Chondrocyte (in vitro differentiated cells): ENCODE measurements at regions not wholly inside any gene's neighbourhood (a gene's known extent, or its start where the extent isn't known, plus 50 kb on each side); places are given as distances from the start of the nearest gene placed in this dataset.

Source experiments
- DNase-seq: peaks from one replicate; pipeline ENCODE4 v3.0.0; 2021; ENCODE audit warnings: mixed read lengths, low spot score
- H3K27ac Mint-ChIP-seq: one replicate; pipeline ENCODE4 v1.8.0; 2021; ENCODE audit warnings: mild to moderate bottlenecking, moderate library complexity, mixed read lengths; ENCODE audit not compliant: unreplicated experiment
- H3K27me3 Mint-ChIP-seq: 2 replicates; pipeline ENCODE4 v1.8.0; 2021; ENCODE audit warnings: low read depth, mixed read lengths
- H3K36me3 Mint-ChIP-seq: 2 replicates; pipeline ENCODE4 v1.8.0; 2021; ENCODE audit warnings: low read depth, mixed read lengths
- H3K4me1 Mint-ChIP-seq: 2 replicates; pipeline ENCODE4 v1.8.0; 2021; ENCODE audit warnings: low read depth, mild to moderate bottlenecking, mixed read lengths
- H3K4me3 Mint-ChIP-seq: one replicate; pipeline ENCODE4 v1.8.0; 2021; ENCODE audit warnings: mild to moderate bottlenecking, moderate library complexity, mixed read lengths; ENCODE audit not compliant: unreplicated experiment
- H3K9me3 Mint-ChIP-seq: 2 replicates; pipeline ENCODE4 v1.8.0; 2021; ENCODE audit warnings: low read depth, mixed read lengths
- TF ChIP-seq, protein P1 (sequence below): fragments of 200-600 bp; sonication (generic); IDR thresholded peaks from 2 replicates; pipeline ENCODE4 v1.5.0; 2021; ENCODE audit warnings: antibody characterized with exemption, mild to moderate bottlenecking, moderate library complexity

DNA sequence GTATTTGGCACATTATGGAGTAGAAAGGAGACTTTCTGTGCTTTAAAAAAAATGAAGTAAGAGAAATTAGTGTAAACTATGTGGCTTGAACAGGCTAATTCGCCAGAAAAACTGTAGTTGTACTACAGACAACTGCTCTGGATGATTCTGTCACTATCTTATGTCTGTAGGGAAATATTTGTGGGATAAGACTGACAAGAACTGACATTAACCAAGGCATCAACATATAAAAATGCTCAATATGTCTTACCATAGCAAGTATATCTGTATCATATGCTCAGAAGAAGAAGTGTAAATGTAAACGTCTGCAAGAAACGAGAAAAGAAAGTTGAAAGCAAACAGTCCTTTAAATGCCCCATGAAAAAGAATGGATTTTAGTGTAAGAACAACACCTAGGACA, 1545.0 kb downstream of the CDH8 start:
- H3K36me3 Mint-ChIP-seq, result no peaks in the 10 kb centered on the region
- no peaks in the 10 kb centered on the region for H3K4me1 Mint-ChIP-seq
- no peak overlapping the region for H3K27ac Mint-ChIP-seq
- TF ChIP-seq, protein P1, sequence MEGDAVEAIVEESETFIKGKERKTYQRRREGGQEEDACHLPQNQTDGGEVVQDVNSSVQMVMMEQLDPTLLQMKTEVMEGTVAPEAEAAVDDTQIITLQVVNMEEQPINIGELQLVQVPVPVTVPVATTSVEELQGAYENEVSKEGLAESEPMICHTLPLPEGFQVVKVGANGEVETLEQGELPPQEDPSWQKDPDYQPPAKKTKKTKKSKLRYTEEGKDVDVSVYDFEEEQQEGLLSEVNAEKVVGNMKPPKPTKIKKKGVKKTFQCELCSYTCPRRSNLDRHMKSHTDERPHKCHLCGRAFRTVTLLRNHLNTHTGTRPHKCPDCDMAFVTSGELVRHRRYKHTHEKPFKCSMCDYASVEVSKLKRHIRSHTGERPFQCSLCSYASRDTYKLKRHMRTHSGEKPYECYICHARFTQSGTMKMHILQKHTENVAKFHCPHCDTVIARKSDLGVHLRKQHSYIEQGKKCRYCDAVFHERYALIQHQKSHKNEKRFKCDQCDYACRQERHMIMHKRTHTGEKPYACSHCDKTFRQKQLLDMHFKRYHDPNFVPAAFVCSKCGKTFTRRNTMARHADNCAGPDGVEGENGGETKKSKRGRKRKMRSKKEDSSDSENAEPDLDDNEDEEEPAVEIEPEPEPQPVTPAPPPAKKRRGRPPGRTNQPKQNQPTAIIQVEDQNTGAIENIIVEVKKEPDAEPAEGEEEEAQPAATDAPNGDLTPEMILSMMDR, result no peak
- peaks cover 3% of the 10 kb centered on the region for H3K27me3 Mint-ChIP-seq
- H3K4me3 Mint-ChIP-seq, result no peak overlapping the region
- no peak for DNase-seq
- H3K9me3 Mint-ChIP-seq, result no peaks in the 10 kb centered on the region

DNA sequence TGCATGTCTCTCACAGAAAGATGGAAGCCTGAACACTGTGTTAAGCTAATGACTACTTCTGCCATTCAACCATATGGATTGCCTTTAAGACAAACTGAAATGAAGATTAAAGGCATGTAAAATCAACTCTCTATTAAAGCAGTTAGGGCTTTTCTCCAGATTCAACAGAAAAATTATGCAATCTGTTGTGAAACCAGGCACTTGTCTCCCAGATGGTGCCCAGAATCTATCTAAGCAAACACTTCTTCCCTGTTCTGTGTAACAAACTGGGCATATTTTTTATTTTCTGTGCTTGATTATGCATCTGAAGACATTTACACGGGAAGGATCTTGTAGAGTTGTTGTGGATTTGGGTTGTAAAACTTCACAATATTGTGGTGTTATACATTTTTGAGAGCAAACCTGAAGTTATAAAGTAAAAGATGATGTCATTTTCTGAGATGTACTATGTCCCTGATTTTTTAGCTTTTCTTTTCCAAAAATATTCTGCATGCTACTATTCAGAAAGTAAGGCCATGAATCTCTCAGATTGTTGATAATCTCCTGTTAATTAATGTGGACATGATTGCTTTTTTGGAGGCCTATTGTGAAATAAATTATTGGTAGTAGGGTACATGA, 1550.3 kb downstream of the CDH8 start:
- TF ChIP-seq, protein P1, result no peak
- no peaks in the 10 kb centered on the region for H3K36me3 Mint-ChIP-seq
- peaks cover 5% of the 10 kb centered on the region for H3K27me3 Mint-ChIP-seq
- no peaks in the 10 kb centered on the region for H3K4me1 Mint-ChIP-seq
- no peak overlapping the region for H3K4me3 Mint-ChIP-seq
- DNase-seq, result no peak
- H3K27ac Mint-ChIP-seq, result no peak overlapping the region
- no peaks in the 10 kb centered on the region for H3K9me3 Mint-ChIP-seq

DNA sequence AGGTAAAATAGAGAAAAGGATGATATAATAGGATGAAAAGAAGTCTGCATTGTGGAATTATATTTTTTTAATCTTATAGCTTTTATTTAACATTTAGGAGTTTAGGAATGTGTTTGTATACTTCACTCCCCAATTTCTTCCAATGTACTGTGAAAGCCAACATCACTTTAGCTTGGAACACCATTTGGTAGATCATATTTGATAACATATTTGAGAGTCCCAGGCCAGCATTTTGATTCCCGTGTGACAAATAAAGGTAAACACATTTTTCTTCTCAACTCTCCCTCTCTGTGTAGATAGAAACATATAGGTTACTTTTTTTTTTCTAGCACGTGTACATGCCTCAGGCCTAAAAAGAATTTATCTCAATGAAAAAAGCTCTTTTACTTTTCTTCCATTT, 1551.3 kb downstream of the CDH8 start:
- H3K9me3 Mint-ChIP-seq, result no peaks in the 10 kb centered on the region

DNA sequence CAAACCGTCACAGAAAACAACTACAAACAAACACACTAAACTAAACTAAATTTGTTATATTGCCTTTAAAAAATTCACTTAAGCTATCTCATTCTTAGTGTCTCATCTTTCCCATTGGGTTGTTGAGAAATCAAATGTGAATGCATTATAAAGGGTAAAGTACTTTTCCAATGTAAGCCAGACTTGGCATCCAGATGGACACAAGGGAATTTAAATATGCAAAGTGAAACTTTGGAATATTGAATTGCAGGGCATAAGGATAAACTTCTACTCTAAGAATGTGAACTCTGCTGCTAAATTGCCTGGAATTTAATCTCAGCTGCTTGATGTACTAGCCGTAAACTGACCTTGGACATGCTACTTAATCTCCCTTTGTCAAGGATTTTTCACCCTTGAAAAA, 1554.6 kb downstream of the CDH8 start:
- Mint-ChIP-seq H3K9me3 (no peaks in the 10 kb centered on the region), H3K27ac (no peak overlapping the region)
- DNase-seq, result no peak

More for the DNA sequence above, 1551.3 kb downstream of the CDH8 start:
- Mint-ChIP-seq H3K4me1 (no peaks in the 10 kb centered on the region), H3K4me3 (no peak overlapping the region), H3K27me3 (peaks cover 5% of the 10 kb centered on the region), H3K36me3 (no peaks in the 10 kb centered on the region), H3K27ac (no peak overlapping the region)
- TF ChIP-seq, protein P1, result no peak
- DNase-seq, result no peak

DNA sequence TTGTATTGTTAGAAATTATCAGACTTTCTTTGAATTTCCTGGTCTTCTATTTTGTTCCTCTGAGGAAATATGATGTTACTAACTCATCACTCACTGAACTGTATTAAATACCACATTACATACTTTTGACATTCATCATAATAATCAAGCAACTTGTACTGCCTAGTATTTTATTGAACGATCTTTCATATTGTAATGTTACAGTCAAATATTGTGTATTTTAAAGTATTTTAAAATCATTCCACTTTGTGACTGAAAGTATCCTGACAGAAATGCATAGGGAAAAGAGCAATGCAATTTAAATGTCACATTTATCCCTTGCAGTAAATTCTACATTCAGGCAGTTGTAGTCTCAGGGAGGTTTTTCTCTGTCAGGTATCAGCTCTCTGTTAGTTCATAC, 1557.4 kb downstream of the CDH8 start:
- Mint-ChIP-seq H3K4me3 (no peak overlapping the region), H3K27me3 (peaks cover 4% of the 10 kb centered on the region), H3K27ac (no peak overlapping the region), H3K9me3 (no peaks in the 10 kb centered on the region), H3K4me1 (no peaks in the 10 kb centered on the region), H3K36me3 (no peaks in the 10 kb centered on the region)
- TF ChIP-seq, protein P1, result no peak
- no peak for DNase-seq

More for the DNA sequence above, 1554.6 kb downstream of the CDH8 start:
- Mint-ChIP-seq H3K4me3 (no peak overlapping the region), H3K36me3 (no peaks in the 10 kb centered on the region), H3K4me1 (no peaks in the 10 kb centered on the region), H3K27me3 (peaks cover 4% of the 10 kb centered on the region)
- TF ChIP-seq, protein P1, result no peak
